ENCODE measurements at regions not wholly inside any gene's neighbourhood (a gene's known extent, or its start where the extent isn't known, plus 50 kb on each side); places are given as distances from the start of the nearest gene placed in this dataset.
A peak's percentile ranks its signal among the peaks of the same experiment; 100 is the strongest.

- no peak for TF ChIP-seq CTCF (conservative IDR thresholded peaks at IDR 0.05)
- TF ChIP-seq ZFX (IDR thresholded peaks at IDR 0.05), result no peak
- H3K27ac ChIP-seq, result no peak overlapping the region
Measured at GRCh38 chr2:226116346-226116745, 683.3 kb downstream of the IRS1 start.

- H3K27ac ChIP-seq, result no peak overlapping the region
- TF ChIP-seq CTCF (conservative IDR thresholded peaks at IDR 0.05) (no peak), ZFX (IDR thresholded peaks at IDR 0.05) (no peak)
Measured at GRCh38 chr2:226115832-226116200, 683.8 kb downstream of the IRS1 start.

GRCh38 chr2:226115102-226115831 is 684.4 kb downstream of the IRS1 start:
- no peak overlapping the region for H3K27ac ChIP-seq
- TF ChIP-seq CTCF (conservative IDR thresholded peaks at IDR 0.05) (no peak), ZFX (IDR thresholded peaks at IDR 0.05) (no peak)

- peak overlapping the region; percentile 37 for H3K27ac ChIP-seq
- TF ChIP-seq CTCF (conservative IDR thresholded peaks at IDR 0.05) (no peak), ZFX (IDR thresholded peaks at IDR 0.05) (no peak)
Measured at GRCh38 chr2:226114436-226114835, 685.2 kb downstream of the IRS1 start.

GRCh38 chr2:226098861-226099745 is 699.6 kb downstream of the NYAP2 start:
- no peak overlapping the region for H3K27ac ChIP-seq
- no peak for TF ChIP-seq ZFX (IDR thresholded peaks at IDR 0.05)
- TF ChIP-seq CTCF (conservative IDR thresholded peaks at IDR 0.05), result no peak

- H3K27ac ChIP-seq, result no peak overlapping the region
- no peak for TF ChIP-seq CTCF (conservative IDR thresholded peaks at IDR 0.05)
Measured at GRCh38 chr2:226095058-226095457, 695.5 kb downstream of the NYAP2 start.

- no peak overlapping the region for H3K27ac ChIP-seq
- TF ChIP-seq ZFX (IDR thresholded peaks at IDR 0.05) (no peak), CTCF (conservative IDR thresholded peaks at IDR 0.05) (no peak)
Measured at GRCh38 chr2:226093364-226093763, 693.9 kb downstream of the NYAP2 start.
